ENCODE measurements at regions not wholly inside any gene's neighbourhood (a gene's known extent, or its start where the extent isn't known, plus 50 kb on each side); places are given as distances from the start of the nearest gene placed in this dataset.
"Not testable (repeated sequence)": the region's sequence is repeated elsewhere in the genome, so short reads cannot be mapped to it uniquely, and the experiment has no call there.

DNA sequence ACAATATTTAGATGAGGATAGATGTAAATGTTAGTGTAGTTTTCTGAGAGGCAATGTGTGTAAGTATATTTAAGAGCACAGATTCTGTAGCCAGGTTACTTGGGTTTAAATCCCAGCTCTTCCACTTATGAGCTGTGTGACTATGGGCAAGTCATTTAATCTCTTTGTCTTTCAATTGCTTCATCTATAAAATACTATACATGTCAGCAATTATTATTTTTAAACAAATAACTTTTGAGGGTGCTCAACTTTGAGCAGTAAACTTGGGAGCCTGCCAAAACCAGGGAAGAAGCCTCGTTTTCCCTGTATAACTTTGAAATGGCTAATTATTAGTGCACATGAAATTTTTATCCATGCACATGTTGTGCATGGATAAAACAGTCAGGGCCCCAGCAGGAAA is 222.8 kb downstream of the FOXD2 start:
- no peak for DNase-seq (ENCODE audit: low read depth in 3 of 3)

DNA sequence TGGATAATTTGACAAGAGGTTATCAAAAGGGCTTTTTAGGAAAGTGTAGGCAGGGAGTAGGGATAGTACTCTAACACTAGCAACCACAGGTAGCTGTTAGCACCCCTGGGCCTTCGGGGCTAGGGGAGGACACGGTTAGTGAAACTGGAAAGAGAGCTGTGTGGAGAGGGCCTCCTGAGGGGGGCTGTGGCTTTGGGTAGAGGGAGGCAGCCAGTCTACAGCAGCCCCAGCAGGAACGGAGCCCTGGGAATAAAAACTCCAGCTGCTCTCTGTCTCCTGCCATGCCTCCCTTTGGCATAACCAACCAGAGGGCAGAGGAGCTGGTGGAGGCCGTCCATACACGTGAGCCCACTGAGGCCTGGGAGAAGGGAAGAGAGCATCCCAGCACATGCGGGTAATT is 223.2 kb downstream of the FOXD2 start:
- no peak for DNase-seq (ENCODE audit: low read depth in 3 of 3)

DNA sequence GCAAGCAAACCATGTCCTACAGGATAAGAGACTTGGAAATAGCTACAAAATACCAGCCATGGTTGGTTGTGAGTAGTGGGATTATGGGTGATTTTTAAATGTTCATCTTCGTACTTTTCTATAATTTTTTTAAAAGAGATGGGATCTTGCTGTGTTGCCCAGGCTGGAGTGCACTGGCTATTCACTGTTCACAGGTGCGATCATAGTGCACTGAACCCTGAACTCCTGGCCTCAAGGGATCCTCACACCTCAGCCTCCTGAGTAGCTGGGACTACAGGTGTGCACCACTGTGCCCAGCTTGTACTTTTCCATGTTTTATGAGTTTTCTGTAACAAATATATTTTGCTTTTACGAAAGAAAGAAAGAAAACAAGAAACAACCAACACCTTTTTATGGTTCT is 224.2 kb downstream of the FOXD2 start:
- no peak for DNase-seq (ENCODE audit: low read depth in 3 of 3)

DNA sequence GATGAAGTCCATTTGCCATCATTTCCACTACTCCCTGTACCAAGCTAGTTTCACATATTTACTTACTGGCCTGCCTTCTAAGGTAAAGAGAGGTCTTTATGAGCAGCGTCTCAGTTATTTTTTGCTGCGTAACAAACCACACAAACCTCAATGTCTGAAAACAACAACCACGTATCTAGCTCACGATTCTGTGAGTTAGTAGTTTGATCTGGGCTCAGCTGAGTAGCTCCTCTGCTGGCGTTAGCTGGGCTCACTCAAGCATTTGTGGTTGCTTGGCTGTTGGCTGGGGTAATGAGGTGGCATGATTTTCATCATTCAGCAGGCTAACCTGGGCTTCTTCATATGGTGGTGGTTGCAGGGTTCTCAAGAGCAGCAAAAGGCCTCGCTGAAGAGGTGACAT is 225.4 kb downstream of the FOXD2 start:
- DNase-seq (ENCODE audit: low read depth in 3 of 3) = no peak

DNA sequence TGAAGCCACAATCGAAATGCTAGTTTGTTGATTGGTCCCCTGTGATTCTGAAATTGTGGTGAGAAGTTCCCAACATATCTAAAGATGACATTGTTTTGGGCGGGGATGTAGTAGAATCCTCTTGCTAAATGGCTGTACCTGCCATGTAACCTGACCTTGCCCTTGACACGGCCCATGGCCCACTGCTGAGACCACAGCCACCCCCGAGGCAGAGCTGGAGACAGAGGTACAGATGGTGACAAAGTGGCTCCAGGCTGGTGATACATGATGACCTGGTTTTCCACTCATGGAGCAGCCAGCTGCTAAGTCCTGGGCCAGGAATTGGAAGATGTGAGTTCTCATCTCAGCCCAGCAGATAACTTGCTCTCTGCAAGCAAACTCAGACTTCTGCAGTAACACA is 226.5 kb downstream of the FOXD2 start:
- DNase-seq (ENCODE audit: low read depth in 3 of 3) = no peak

DNA sequence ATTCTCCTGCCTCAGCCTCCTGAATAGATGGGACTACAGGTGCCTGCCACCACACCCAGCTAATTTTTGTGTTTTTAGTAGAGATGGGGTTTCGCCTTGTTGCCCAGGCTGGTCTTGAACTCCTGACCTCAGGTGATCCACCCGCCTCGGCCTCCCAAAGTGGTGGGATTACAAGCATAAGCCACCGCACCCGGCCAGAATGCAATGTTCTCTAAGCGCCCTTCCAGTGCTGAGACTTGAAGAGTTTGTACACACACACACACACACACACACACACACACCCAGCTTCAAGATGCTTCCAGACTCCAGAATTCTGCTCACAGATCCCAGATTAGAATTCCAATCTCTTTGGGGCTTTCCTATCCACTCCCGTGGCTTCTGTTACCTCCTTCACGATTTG is 227.1 kb downstream of the FOXD2 start:
- not testable (repeated sequence) for DNase-seq (ENCODE audit: low read depth in 3 of 3)

DNA sequence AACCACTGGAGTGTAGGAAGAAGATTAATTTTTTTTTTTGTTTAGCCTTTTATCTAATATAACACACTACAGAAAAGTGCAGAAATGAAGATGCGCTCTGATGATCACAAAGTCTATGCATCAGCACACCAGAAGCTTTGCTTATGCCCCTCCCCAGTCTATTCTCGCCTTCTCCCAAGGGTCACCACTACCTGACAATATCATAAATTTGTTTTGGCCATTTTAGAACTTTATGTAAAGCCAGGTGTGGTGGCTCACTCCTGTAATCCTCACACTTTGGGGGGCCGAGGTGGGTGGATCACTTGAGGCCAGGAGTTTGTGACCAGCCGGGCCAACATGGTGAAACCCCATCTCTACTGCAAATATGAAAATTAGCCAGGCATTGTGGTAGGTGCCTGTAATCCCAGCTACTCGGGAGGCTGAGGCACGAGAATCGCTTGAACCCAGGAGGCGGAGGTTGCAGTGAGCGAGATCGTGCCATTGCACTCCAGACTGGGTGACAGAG is 231.3 kb downstream of the FOXD2 start:
- DNase-seq (ENCODE audit: low read depth in 3 of 3) = no peak

DNA sequence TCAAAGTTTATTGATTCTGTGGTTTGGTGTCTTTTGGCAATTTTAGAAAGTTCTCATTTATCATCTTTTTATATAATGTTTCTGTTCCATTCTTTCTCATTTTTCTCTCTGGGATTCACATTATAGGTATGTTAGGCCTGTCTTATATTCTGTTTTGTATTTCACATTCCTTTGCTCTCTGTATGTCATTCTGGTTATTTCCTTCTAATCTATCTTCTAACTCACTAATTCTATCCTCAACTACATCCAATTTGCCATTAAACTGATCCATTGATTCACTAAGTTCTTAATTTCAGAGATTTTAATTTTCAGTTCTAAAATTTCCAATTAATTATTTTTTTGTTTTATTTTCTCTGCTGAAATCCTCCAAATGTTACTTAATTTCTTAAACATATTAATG is 234.8 kb downstream of the FOXD2 start:
- DNase-seq (ENCODE audit: low read depth in 3 of 3) = no peak

DNA sequence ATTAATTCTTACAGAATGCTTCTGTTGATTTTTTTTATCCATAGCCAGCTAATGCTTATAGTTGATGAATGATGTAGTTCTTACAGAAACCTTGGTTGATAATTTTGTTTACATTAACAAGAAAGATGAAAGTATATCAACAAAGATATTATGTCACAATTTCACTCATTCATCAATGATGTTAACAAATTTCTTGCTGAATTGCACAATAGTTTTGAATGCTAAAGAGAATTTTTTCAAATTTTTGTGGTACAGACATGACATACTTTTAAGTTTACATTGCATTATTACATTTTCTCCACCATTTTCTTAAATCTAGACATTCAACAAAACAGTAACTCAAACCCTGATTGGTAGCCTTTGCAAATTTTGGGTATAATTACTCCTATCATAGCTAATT is 236.3 kb downstream of the FOXD2 start:
- no peak for DNase-seq (ENCODE audit: low read depth in 3 of 3)

- DNase-seq (ENCODE audit: low read depth in 3 of 3) = no peak
Measured at GRCh38 chr1:47675047-47675675, 237.3 kb downstream of the FOXD2 start.

DNA sequence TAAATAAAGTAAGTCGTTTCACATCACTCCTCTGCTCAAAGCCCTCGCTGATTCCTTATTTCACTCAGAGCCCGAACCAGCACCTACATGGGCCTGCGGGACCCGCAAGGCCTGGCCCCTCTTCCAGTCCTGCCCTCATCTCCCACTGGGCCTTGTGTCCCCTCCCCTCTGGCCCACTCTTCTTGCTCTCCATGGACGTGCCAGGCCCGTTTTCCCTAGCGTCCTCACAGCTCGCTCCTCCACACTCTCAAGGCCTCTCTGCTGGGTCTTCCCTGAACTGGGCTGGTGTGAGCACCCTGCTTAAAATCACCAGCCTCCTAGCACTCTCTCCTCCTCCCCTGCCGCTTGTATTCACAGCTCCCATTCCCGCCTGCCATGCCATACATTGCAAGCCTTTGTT is 237.9 kb downstream of the FOXD2 start:
- DNase-seq (ENCODE audit: low read depth in 3 of 3) = no peak

DNA sequence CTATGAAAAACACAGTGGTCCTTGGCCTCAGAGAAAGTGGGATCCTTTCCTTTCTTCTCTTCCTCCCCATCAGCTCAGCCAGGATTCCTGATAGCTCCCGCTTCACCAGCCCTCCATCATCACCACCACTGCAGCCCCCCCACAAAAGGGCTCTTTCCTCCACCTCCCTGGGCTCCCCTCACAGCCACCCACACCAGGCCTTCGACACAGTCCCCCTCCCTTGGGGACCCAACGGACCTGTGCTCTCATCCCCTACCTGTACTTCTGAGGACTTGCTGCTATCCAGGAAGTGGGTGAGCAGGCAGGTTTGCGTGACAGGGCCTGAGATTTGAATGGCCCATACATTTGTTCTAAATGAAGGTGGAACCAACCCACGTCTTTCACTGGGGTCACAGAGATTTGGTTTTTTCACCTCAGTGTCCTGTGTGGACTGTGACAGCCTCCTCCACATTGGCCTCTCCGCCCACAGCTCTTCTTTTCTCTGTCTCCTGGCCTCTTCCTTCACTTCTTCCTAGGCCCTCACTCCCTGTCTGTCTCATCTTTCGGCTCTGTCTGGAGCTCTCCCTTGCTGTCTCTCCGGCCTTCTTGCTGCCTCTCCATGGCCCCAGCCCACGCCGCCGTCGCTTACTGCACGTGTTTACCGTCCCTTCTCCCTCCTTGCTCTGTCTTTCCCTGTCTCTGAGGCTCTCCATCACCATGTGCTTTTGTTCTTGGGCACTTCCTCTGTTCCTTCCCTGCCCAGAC is 238.6 kb downstream of the FOXD2 start:
- no peak for DNase-seq (ENCODE audit: low read depth in 3 of 3)

GRCh38 chr1:47677241-47677940 is 239.5 kb downstream of the FOXD2 start:
- no peak for DNase-seq (ENCODE audit: low read depth in 3 of 3)

- no peak for DNase-seq (ENCODE audit: low read depth in 3 of 3)
Measured at GRCh38 chr1:47678464-47678980, 240.7 kb downstream of the FOXD2 start.

GRCh38 chr1:47679301-47679791 is 241.5 kb downstream of the FOXD2 start:
- no peak for DNase-seq (ENCODE audit: low read depth in 3 of 3)

DNA sequence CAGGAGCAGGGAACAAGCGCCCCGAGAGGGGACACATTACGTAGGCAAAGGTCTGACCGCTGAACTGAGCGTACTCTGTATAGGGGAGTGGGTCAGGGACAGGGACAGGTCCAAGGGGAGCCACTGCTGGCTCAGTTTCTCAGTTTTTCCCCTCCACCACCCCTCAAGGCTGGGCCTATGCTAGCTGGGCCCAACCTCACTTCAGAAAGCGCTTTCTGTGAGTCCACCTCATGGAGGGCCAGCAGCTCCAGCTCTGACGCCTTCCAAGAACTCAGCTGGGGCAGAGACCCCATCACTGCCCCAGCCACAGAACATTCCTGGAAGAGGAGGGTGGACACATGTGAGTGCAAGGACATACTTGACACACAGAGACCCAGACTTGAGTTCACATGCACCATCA is 242.0 kb downstream of the FOXD2 start:
- no peak for DNase-seq (ENCODE audit: low read depth in 3 of 3)

- no peak for DNase-seq (ENCODE audit: low read depth in 3 of 3)
Measured at GRCh38 chr1:47680815-47681475, 243.1 kb downstream of the FOXD2 start.

GRCh38 chr1:47681735-47682134 is 243.9 kb downstream of the FOXD2 start:
- DNase-seq (ENCODE audit: low read depth in 3 of 3) = no peak

GRCh38 chr1:47682198-47682597 is 244.4 kb downstream of the FOXD2 start:
- no peak for DNase-seq (ENCODE audit: low read depth in 3 of 3)

- no peak for DNase-seq (ENCODE audit: low read depth in 3 of 3)
Measured at GRCh38 chr1:47682786-47683350, 245.0 kb downstream of the FOXD2 start.

- DNase-seq (ENCODE audit: low read depth in 3 of 3) = no peak
Measured at GRCh38 chr1:47683401-47683800, 245.6 kb downstream of the FOXD2 start.

- DNase-seq (ENCODE audit: low read depth in 3 of 3) = no peak
Measured at GRCh38 chr1:47684518-47684917, 246.7 kb downstream of the FOXD2 start.

All from stimulated activated CD4-positive, alpha-beta T cell treated with anti-CD3 and anti-CD28 coated beads, TNF-alpha, amount 100 ng/mL, for 4 hours (primary cell).